ENCODE measurements at regions not wholly inside any gene's neighbourhood (a gene's known extent, or its start where the extent isn't known, plus 50 kb on each side); places are given as distances from the start of the nearest gene placed in this dataset.

GRCh38 chr9:706606-707459, 134.7 kb upstream of the DMRT1 start (continued):
- TF ChIP-seq ZNF343 (CRISPR knock-in tag; IDR thresholded peaks at IDR 0.05) = no peak
- no peak for TF ChIP-seq CENPBD1 (CRISPR knock-in tag; IDR thresholded peaks at IDR 0.05; ENCODE audit: borderline replicate concordance, low read depth)
- TF ChIP-seq CCDC6 (CRISPR knock-in tag; IDR thresholded peaks at IDR 0.05) = no peak
- no peak for TF ChIP-seq PHF5A (CRISPR knock-in tag; IDR thresholded peaks at IDR 0.05; ENCODE audit: low read depth, unreplicated experiment)
- TF ChIP-seq PBX2 (CRISPR knock-in tag; IDR thresholded peaks at IDR 0.05) = no peak
- no peak for TF ChIP-seq CC2D1A (CRISPR knock-in tag; IDR thresholded peaks at IDR 0.05)
- no peak for TF ChIP-seq ARNTL (CRISPR knock-in tag; IDR thresholded peaks at IDR 0.05)
- no peak for TF ChIP-seq ZNF354B (CRISPR knock-in tag; IDR thresholded peaks at IDR 0.05)
- no peak for TF ChIP-seq HCFC1 (IDR thresholded peaks at IDR 0.05; ENCODE audit: low read depth, low read length)
- TF ChIP-seq THAP9 (CRISPR knock-in tag; IDR thresholded peaks at IDR 0.05; ENCODE audit: borderline replicate concordance) = no peak
- TF ChIP-seq ZNF776 (CRISPR knock-in tag; IDR thresholded peaks at IDR 0.05) = no peak
- TF ChIP-seq GABPA (IDR thresholded peaks at IDR 0.05; ENCODE audit: low read depth, low read length) = no peak
- TF ChIP-seq GABPA (CRISPR knock-in tag; IDR thresholded peaks at IDR 0.05; ENCODE audit: low read depth) = no peak
- no peak for TF ChIP-seq MEIS2 (CRISPR knock-in tag; IDR thresholded peaks at IDR 0.05)
- TF ChIP-seq ZNF326 (CRISPR knock-in tag; IDR thresholded peaks at IDR 0.05; ENCODE audit: borderline replicate concordance) = no peak
- no peak for TF ChIP-seq ZNF720 (CRISPR knock-in tag; IDR thresholded peaks at IDR 0.05)
- TF ChIP-seq ZNF441 (CRISPR knock-in tag; IDR thresholded peaks at IDR 0.05; ENCODE audit: borderline replicate concordance) = 0 out of 2 replicates have a peak, but pooled peaks have one; percentile 38
- no peak for TF ChIP-seq ETS1 (CRISPR knock-in tag; IDR thresholded peaks at IDR 0.05)
- peak; percentile 52 for TF ChIP-seq CCAR2 (optimal IDR thresholded peaks at IDR 0.05; ENCODE audit: low read depth, low read length)
- no peak for TF ChIP-seq ETV5 (CRISPR knock-in tag; IDR thresholded peaks at IDR 0.05; ENCODE audit: borderline replicate concordance)
- no peak for TF ChIP-seq ZNF790 (CRISPR knock-in tag; IDR thresholded peaks at IDR 0.05; ENCODE audit: borderline replicate concordance)
- TF ChIP-seq ARNT (IDR thresholded peaks at IDR 0.05) = no peak
- no peak for TF ChIP-seq RAD51 (IDR thresholded peaks at IDR 0.05; ENCODE audit: borderline replicate concordance)

All from HepG2 (cell line).